ENCODE measurements at regions not wholly inside any gene's neighbourhood (a gene's known extent, or its start where the extent isn't known, plus 50 kb on each side); places are given as distances from the start of the nearest gene placed in this dataset.

- no TSS peak for BruUV-seq (replicated peaks)
- no peaks in the 10 kb centered on the region for H3K4me1 ChIP-seq (ENCODE audit: control insufficient read depth, extremely low read depth, insufficient read depth, low read length)
- no peak overlapping the region for H3K27ac ChIP-seq (ENCODE audit: insufficient read depth, low read depth, low read length)
- H3K9me1 ChIP-seq (replicated peaks; ENCODE audit: control insufficient read depth, extremely low read depth, insufficient read depth, low read length) = no peaks in the 10 kb centered on the region
- intact Hi-C loops (cut with micrococcal nuclease) = no loop called here
- H3K9me3 ChIP-seq (replicated peaks; ENCODE audit: control insufficient read depth, insufficient read depth, low read length) = no peaks in the 10 kb centered on the region
- no peaks in the 10 kb centered on the region for H3K79me2 ChIP-seq (ENCODE audit: control insufficient read depth, insufficient read depth, low read length)
- CTCF ChIA-PET = no interaction called here
- FAIRE-seq (no peak), DNase-seq (ENCODE audit: low read depth, low spot score) (no peak)
- H3K4me3 ChIP-seq (replicated peaks in 1 of 3; ENCODE audit: insufficient read depth in 1 of 3, low read depth in 1 of 3, low read length in 3 of 3) = no peak overlapping the region
- POLR2A ChIA-PET = no interaction called here
- no peak overlapping the region for H3K9ac ChIP-seq (replicated peaks; ENCODE audit: extremely low read depth, insufficient read depth, low read length)
- no peaks in the 10 kb centered on the region for H3K36me3 ChIP-seq (ENCODE audit: control insufficient read depth in 2 of 2, extremely low read depth in 1 of 2, insufficient read depth in 2 of 2, low read length in 2 of 2)
- H2AFZ ChIP-seq (ENCODE audit: low read depth, low read length) = no peak overlapping the region
- H4K20me1 ChIP-seq (replicated peaks; ENCODE audit: control insufficient read depth, extremely low read depth, insufficient read depth, low read length) = no peaks in the 10 kb centered on the region
- dilution Hi-C loops (cut with MboI; ENCODE audit: extremely low pct_ligation_motif_present, low sequenced_read_pairs) = no loop called here
- TF ChIP-seq MAX (IDR thresholded peaks at IDR 0.05; ENCODE audit: insufficient read depth, insufficient read length) (no peak), CTCF (IDR thresholded peaks at IDR 0.05; ENCODE audit: extremely low read depth in 1 of 2, insufficient read depth in 1 of 2, low read depth in 1 of 2, low read length in 2 of 2) (no peak), POLR2A (IDR thresholded peaks at IDR 0.05; ENCODE audit: low read depth, low read length) (no peak), GATA2 (IDR thresholded peaks at IDR 0.05; ENCODE audit: insufficient read depth, insufficient read length, low read depth, low read length) (no peak), EZH2 (IDR thresholded peaks at IDR 0.05; ENCODE audit: borderline replicate concordance, low read depth, low read length, severe bottlenecking) (no peak), FOS (IDR thresholded peaks at IDR 0.05; ENCODE audit: borderline replicate concordance, insufficient read depth, low read length) (no peak), POLR2AphosphoS5 (IDR thresholded peaks at IDR 0.05; ENCODE audit: insufficient read depth, low read depth, low read length) (no peak), MYC (IDR thresholded peaks at IDR 0.05; ENCODE audit: low read depth, low read length) (no peak), JUN (IDR thresholded peaks at IDR 0.05; ENCODE audit: borderline replicate concordance, insufficient read depth, insufficient read length, low read depth) (no peak)
- no peaks in the 10 kb centered on the region for H3K27me3 ChIP-seq (ENCODE audit: control insufficient read depth in 2 of 2, insufficient read depth in 2 of 2, low read length in 2 of 2)
- H3K4me2 ChIP-seq (ENCODE audit: insufficient read depth, low read length) = no peak overlapping the region
Observed at GRCh38 chr15:29376590-29376989, 107.0 kb upstream of the NSMCE3 start.
